IMR-90 (cell line): ENCODE measurements at regions not wholly inside any gene's neighbourhood (a gene's known extent, or its start where the extent isn't known, plus 50 kb on each side); places are given as distances from the start of the nearest gene placed in this dataset.

Source experiments
- CEBPB ChIP-seq: IDR thresholded peaks from 2 replicates; pipeline ENCODE4 v1.6.1; 2012; ENCODE audit warnings: low read depth, low read length, improper control_type of control experiment
- CTCF ChIP-seq: conservative IDR thresholded peaks from 2 replicates; pipeline ENCODE4 v1.5.1; 2012; ENCODE audit warnings: mild to moderate bottlenecking, low read depth, low read length, improper control_type of control experiment
- ELK1 ChIP-seq: fragments of 150-350 bp; IDR thresholded peaks from 2 replicates; pipeline ENCODE4 v1.6.1; 2016; ENCODE audit warnings: low read depth, mild to moderate bottlenecking, low read length, moderate library complexity, borderline replicate concordance
- MAFK ChIP-seq: IDR thresholded peaks from 2 replicates; pipeline ENCODE4 v1.6.1; 2012; ENCODE audit warnings: low read depth, low read length, improper control_type of control experiment
- MAZ ChIP-seq: IDR thresholded peaks from 2 replicates; pipeline ENCODE4 v1.6.1; 2012; ENCODE audit warnings: low read depth, mild to moderate bottlenecking, low read length, improper control_type of control experiment, moderate library complexity, borderline replicate concordance
- MXI1 ChIP-seq: IDR thresholded peaks from 2 replicates; pipeline ENCODE4 v1.6.1; 2012; ENCODE audit warnings: low read depth, mild to moderate bottlenecking, low read length, moderate library complexity, borderline replicate concordance
- POLR2A ChIP-seq: IDR thresholded peaks from 2 replicates; pipeline ENCODE4 v1.6.1; 2012; ENCODE audit warnings: mild to moderate bottlenecking, low read depth, low read length
- RAD21 ChIP-seq: IDR thresholded peaks from 2 replicates; pipeline ENCODE4 v1.6.1; 2012; ENCODE audit warnings: low read length, improper control_type of control experiment
- RFX5 ChIP-seq: IDR thresholded peaks from 2 replicates; pipeline ENCODE4 v1.8.0; 2012; ENCODE audit warnings: low read depth, mild to moderate bottlenecking, low read length, moderate library complexity
- SMC3 ChIP-seq: fragments of 150-350 bp; IDR thresholded peaks from 2 replicates; pipeline ENCODE4 v1.6.1; 2016; ENCODE audit warnings: low read depth, mild to moderate bottlenecking, antibody characterized with exemption, low read length, moderate library complexity
- USF2 ChIP-seq: fragments of 150-350 bp; IDR thresholded peaks from 2 replicates; pipeline ENCODE4 v1.6.1; 2017; ENCODE audit warnings: mild to moderate bottlenecking, antibody characterized with exemption, low read length, low read depth

GRCh38 chr4:67346654-67347053 lies 198.6 kb downstream of the CENPC start:
- no peak for TF ChIP-seq CTCF
- TF ChIP-seq MAFK = peak; percentile 41; the same call in 1 of the 2 replicates
- TF ChIP-seq POLR2A = no peak
- TF ChIP-seq RFX5 = no peak
- no peak for TF ChIP-seq CEBPB
- no peak for TF ChIP-seq SMC3
- no peak for TF ChIP-seq RAD21
- no peak for TF ChIP-seq MXI1
- TF ChIP-seq MAZ = no peak
- TF ChIP-seq ELK1 = no peak
- TF ChIP-seq USF2 = no peak
